ENCODE measurements at regions not wholly inside any gene's neighbourhood (a gene's known extent, or its start where the extent isn't known, plus 50 kb on each side); places are given as distances from the start of the nearest gene placed in this dataset.
"Not testable (repeated sequence)": the region's sequence is repeated elsewhere in the genome, so short reads cannot be mapped to it uniquely, and the experiment has no call there.

DNA sequence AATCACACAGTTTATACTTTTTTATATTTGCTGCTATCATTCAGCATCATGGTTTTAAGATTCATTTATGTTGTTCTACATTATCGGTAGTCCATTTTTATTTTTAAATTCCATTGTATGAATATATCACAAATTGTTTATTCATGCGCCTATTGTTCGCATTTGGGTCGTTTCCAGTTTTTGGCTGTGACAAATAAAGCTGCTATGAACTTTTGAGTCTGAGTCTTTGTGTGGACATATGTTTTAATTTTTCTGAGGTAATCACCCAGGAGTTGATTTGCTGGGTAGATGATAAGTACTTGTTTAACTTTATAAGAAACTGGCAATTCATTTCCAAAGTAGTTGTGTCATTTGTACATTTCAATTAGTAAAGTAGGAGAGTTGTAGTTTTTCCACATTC is 74.2 kb upstream of the CSNK1A1L start:
- TF ChIP-seq, protein P1, sequence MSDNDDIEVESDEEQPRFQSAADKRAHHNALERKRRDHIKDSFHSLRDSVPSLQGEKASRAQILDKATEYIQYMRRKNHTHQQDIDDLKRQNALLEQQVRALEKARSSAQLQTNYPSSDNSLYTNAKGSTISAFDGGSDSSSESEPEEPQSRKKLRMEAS (IDR thresholded peaks at IDR 0.05; ENCODE audit: low read depth, low read length), result no peak
- TF ChIP-seq, protein P2, sequence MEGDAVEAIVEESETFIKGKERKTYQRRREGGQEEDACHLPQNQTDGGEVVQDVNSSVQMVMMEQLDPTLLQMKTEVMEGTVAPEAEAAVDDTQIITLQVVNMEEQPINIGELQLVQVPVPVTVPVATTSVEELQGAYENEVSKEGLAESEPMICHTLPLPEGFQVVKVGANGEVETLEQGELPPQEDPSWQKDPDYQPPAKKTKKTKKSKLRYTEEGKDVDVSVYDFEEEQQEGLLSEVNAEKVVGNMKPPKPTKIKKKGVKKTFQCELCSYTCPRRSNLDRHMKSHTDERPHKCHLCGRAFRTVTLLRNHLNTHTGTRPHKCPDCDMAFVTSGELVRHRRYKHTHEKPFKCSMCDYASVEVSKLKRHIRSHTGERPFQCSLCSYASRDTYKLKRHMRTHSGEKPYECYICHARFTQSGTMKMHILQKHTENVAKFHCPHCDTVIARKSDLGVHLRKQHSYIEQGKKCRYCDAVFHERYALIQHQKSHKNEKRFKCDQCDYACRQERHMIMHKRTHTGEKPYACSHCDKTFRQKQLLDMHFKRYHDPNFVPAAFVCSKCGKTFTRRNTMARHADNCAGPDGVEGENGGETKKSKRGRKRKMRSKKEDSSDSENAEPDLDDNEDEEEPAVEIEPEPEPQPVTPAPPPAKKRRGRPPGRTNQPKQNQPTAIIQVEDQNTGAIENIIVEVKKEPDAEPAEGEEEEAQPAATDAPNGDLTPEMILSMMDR (IDR thresholded peaks at IDR 0.05; ENCODE audit: low read depth, low read length), result no peak
- TF ChIP-seq MYC (IDR thresholded peaks at IDR 0.05; ENCODE audit: low read depth, low read length), result no peak
- DNase-seq (ENCODE audit: low read depth), result no peak
- no peak overlapping the region for H3K4me3 ChIP-seq (ENCODE audit: low read depth, low read length)

- H3K4me3 ChIP-seq (ENCODE audit: low read depth, low read length), result no peak overlapping the region
- TF ChIP-seq, protein P2 (IDR thresholded peaks at IDR 0.05; ENCODE audit: low read depth, low read length), result no peak
- TF ChIP-seq POLR2A (IDR thresholded peaks at IDR 0.05; ENCODE audit: extremely low read depth, insufficient read length), result no peak
- TF ChIP-seq, protein P1 (IDR thresholded peaks at IDR 0.05; ENCODE audit: low read depth, low read length), result no peak
- no peak for TF ChIP-seq MYC (IDR thresholded peaks at IDR 0.05; ENCODE audit: low read depth, low read length)
- no peak for DNase-seq (ENCODE audit: low read depth)
Observed at GRCh38 chr13:37177125-37177524, 71.7 kb upstream of the CSNK1A1L start.

DNA sequence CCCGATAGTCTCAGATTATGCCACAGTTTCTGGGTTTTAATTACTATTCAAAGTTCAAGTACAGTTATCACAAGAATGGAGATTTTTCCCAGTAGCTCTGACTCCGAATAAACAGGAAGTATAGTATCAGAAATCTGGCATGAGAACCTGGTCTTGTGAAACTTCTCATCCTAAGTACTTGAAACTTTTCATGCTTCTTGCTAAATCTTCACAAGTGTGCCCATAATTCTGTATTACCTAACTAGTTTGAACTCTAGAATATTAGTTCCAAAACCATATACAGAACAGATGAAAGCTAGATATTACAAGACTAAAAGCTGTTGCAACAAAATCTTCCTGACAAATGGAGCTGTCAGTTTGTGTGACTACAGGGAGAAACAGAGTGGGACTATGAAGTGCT is 70.5 kb upstream of the CSNK1A1L start:
- no peak for DNase-seq (ENCODE audit: low read depth)
- no peak overlapping the region for H3K4me3 ChIP-seq (ENCODE audit: low read depth, low read length)
- TF ChIP-seq, protein P1 (IDR thresholded peaks at IDR 0.05; ENCODE audit: low read depth, low read length), result no peak
- TF ChIP-seq MYC (IDR thresholded peaks at IDR 0.05; ENCODE audit: low read depth, low read length), result no peak
- TF ChIP-seq, protein P2 (IDR thresholded peaks at IDR 0.05; ENCODE audit: low read depth, low read length), result no peak
- no peak for TF ChIP-seq POLR2A (IDR thresholded peaks at IDR 0.05; ENCODE audit: extremely low read depth, insufficient read length)

GRCh38 chr13:37173214-37173613 is 67.8 kb upstream of the CSNK1A1L start:
- no peak for DNase-seq (ENCODE audit: low read depth)
- TF ChIP-seq POLR2A (IDR thresholded peaks at IDR 0.05; ENCODE audit: extremely low read depth, insufficient read length) (no peak), MYC (IDR thresholded peaks at IDR 0.05; ENCODE audit: low read depth, low read length) (no peak)
- TF ChIP-seq, protein P2 (IDR thresholded peaks at IDR 0.05; ENCODE audit: low read depth, low read length), result no peak
- TF ChIP-seq, protein P1 (IDR thresholded peaks at IDR 0.05; ENCODE audit: low read depth, low read length), result no peak
- H3K4me3 ChIP-seq (ENCODE audit: low read depth, low read length), result no peak overlapping the region

- DNase-seq (ENCODE audit: low read depth); H3K4me3 ChIP-seq (ENCODE audit: low read depth, low read length): not testable (repeated sequence)
Observed at GRCh38 chr13:37172226-37172625, 66.8 kb upstream of the CSNK1A1L start.

DNA sequence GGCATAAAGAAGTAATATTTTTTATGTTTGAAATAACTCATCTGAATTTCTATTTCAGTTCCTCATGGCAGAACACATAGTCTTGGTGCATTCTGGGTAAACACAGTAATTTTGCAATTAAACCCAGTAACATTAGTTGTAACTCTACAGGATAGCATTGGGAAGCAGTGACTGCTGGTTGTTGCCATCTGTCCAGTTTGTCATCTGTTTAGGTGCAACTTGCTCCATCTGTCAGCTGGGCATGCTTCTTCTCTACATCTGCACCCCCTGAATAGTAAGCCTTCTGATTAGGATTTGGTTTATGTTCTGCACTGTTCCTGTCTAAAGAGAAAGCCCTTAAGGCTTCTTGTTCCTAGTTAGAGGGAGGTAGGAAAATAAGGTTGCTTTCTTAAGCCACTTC is 63.5 kb upstream of the CSNK1A1L start:
- H3K4me3 ChIP-seq (ENCODE audit: low read depth, low read length), result no peak overlapping the region
- DNase-seq (ENCODE audit: low read depth), result no peak
- TF ChIP-seq POLR2A (IDR thresholded peaks at IDR 0.05; ENCODE audit: extremely low read depth, insufficient read length), result no peak

DNA sequence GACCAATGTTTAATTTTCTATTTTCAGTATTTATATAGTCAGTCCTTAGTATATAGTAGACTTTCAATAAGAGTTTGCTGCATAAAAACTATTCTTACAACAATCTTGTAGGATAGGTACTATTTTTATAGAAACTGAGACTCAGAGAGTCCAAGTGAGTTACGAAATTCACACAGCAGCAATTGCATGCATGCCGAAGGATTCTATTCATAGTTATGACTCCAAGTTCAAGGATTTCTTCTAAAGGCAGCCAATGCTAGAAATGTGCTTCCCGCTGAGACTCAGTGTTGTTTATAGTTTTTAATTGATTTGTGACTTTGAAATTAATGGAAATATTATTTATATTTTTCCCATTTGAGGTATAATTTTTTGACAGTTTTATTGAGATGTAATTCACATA is 62.7 kb upstream of the CSNK1A1L start:
- DNase-seq (ENCODE audit: low read depth), result no peak
- H3K4me3 ChIP-seq (ENCODE audit: low read depth, low read length), result no peak overlapping the region
- TF ChIP-seq, protein P2 (IDR thresholded peaks at IDR 0.05; ENCODE audit: low read depth, low read length), result no peak
- TF ChIP-seq MYC (IDR thresholded peaks at IDR 0.05; ENCODE audit: low read depth, low read length), result no peak
- TF ChIP-seq, protein P1 (IDR thresholded peaks at IDR 0.05; ENCODE audit: low read depth, low read length), result no peak
- no peak for TF ChIP-seq POLR2A (IDR thresholded peaks at IDR 0.05; ENCODE audit: extremely low read depth, insufficient read length)

All from NB4 (cell line).